ENCODE measurements at regions not wholly inside any gene's neighbourhood (a gene's known extent, or its start where the extent isn't known, plus 50 kb on each side); places are given as distances from the start of the nearest gene placed in this dataset.

- TF ChIP-seq CTCF (conservative IDR thresholded peaks at IDR 0.05 in 1 of 2, IDR thresholded peaks at IDR 0.05 in 1 of 2; ENCODE audit: extremely low read depth in 1 of 2, insufficient read depth in 1 of 2, low read depth in 1 of 2, low read length in 2 of 2) (no peak), EZH2 (IDR thresholded peaks at IDR 0.05; ENCODE audit: borderline replicate concordance, low read length) (no peak)
Measured at GRCh38 chr19:30148803-30149202, 206.8 kb downstream of the URI1 start.
